GM18858 (cell line): ENCODE measurements at regions not wholly inside any gene's neighbourhood (a gene's known extent, or its start where the extent isn't known, plus 50 kb on each side); places are given as distances from the start of the nearest gene placed in this dataset.
"Not testable (repeated sequence)": the region's sequence is repeated elsewhere in the genome, so short reads cannot be mapped to it uniquely, and the experiment has no call there.

Experiments used
- ATAC-seq: cut with Tn5 transposase; IDR thresholded peaks from one replicate; pipeline ENCODE4 v1.9.1; 2021; ENCODE audit not compliant: unreplicated experiment

- ATAC-seq, result no peak
Observed at GRCh38 chr5:125064621-125065438, 318.4 kb upstream of the ZNF608 start.

- ATAC-seq, result no peak
Observed at GRCh38 chr5:125065741-125066140, 319.3 kb upstream of the ZNF608 start.

- no peak for ATAC-seq
Observed at GRCh38 chr5:125070961-125071360, 324.5 kb upstream of the ZNF608 start.

GRCh38 chr5:125073090-125073489 lies 326.7 kb upstream of the ZNF608 start:
- no peak for ATAC-seq

GRCh38 chr5:125075567-125075966 lies 329.1 kb upstream of the ZNF608 start:
- ATAC-seq, result no peak

- ATAC-seq, result not testable (repeated sequence)
Observed at GRCh38 chr5:125079028-125079427, 332.6 kb upstream of the ZNF608 start.

- no peak for ATAC-seq
Observed at GRCh38 chr5:125081101-125081500, 334.7 kb upstream of the ZNF608 start.

GRCh38 chr5:125083981-125084380 lies 337.5 kb upstream of the ZNF608 start:
- no peak for ATAC-seq

- ATAC-seq, result no peak
Observed at GRCh38 chr5:125085797-125086505, 339.5 kb upstream of the ZNF608 start.

- ATAC-seq, result no peak
Observed at GRCh38 chr5:125088522-125089105, 342.2 kb upstream of the ZNF608 start.

GRCh38 chr5:125092138-125092537 lies 345.7 kb upstream of the ZNF608 start:
- not testable (repeated sequence) for ATAC-seq

GRCh38 chr5:125093776-125094175 lies 347.3 kb upstream of the ZNF608 start:
- no peak for ATAC-seq

GRCh38 chr5:125100342-125100741 lies 353.9 kb upstream of the ZNF608 start:
- ATAC-seq, result no peak

- ATAC-seq, result no peak
Observed at GRCh38 chr5:125100951-125101350, 354.5 kb upstream of the ZNF608 start.

GRCh38 chr5:125103459-125103858 lies 357.0 kb upstream of the ZNF608 start:
- no peak for ATAC-seq

- no peak for ATAC-seq
Observed at GRCh38 chr5:125106271-125106670, 359.8 kb upstream of the ZNF608 start.

- ATAC-seq, result no peak
Observed at GRCh38 chr5:125106881-125107280, 360.4 kb upstream of the ZNF608 start.

- ATAC-seq, result no peak
Observed at GRCh38 chr5:125109293-125109692, 362.9 kb upstream of the ZNF608 start.

- ATAC-seq, result no peak
Observed at GRCh38 chr5:125109816-125110215, 363.4 kb upstream of the ZNF608 start.

- no peak for ATAC-seq
Observed at GRCh38 chr5:125112196-125112595, 365.8 kb upstream of the ZNF608 start.

GRCh38 chr5:125113328-125113727 lies 366.9 kb upstream of the ZNF608 start:
- peak; percentile 90 for ATAC-seq

- no peak for ATAC-seq
Observed at GRCh38 chr5:125115195-125115525, 368.7 kb upstream of the ZNF608 start.
